T-cell (primary cell): ENCODE measurements at regions not wholly inside any gene's neighbourhood (a gene's known extent, or its start where the extent isn't known, plus 50 kb on each side); places are given as distances from the start of the nearest gene placed in this dataset.

Source experiments
- ATAC-seq, 4 experiments: fragments of 200-7000 bp in 3 of 4; fragments of 150-1000 bp in 1 of 4; cut with Tn5 transposase; replicated peaks in 1 of 4; 1 replicate in 3 of 4; 2 replicates in 1 of 4; pipeline ENCODE4 v1.10.0; 2021; ENCODE audit warnings: moderate library complexity in 3 of 4, mild to moderate bottlenecking in 2 of 4, moderate number of reproducible peaks in 1 of 4
- CTCF ChIA-PET, 2 donors: fragments of 300-600 bp; sonication (Branson Sonifier 250); formaldehyde crosslinking; loops; one replicate each; lab custom pipeline; 2022; ENCODE audit warnings: antibody characterized with exemption in 2 of 2; lab: Charles Lee
- POLR2A ChIA-PET, 2 donors: fragments of 300-600 bp; sonication (Branson Sonifier 250); formaldehyde crosslinking; loops; one replicate each; lab custom pipeline; 2022; ENCODE audit warnings: antibody characterized with exemption in 2 of 2; lab: Charles Lee
- DNase-seq, 35 experiments: peaks; one replicate each; pipeline versions ENCODE4 v3.0.0 to v3.0.0-alpha.2; 2013 to 2023
- H3K27ac ChIP-seq: one replicate; pipeline ENCODE4 v1.5.1; 2013; ENCODE audit warnings: low read length
- H3K27me3 ChIP-seq, 2 experiments: replicated peaks in 1 of 2; 1 replicate in 1 of 2; 2 replicates in 1 of 2; pipeline versions ENCODE4 v1.6.1 to v1.7.0; 2013; ENCODE audit warnings: low read length in 1 of 2, mixed read lengths in 1 of 2; ENCODE audit not compliant: control insufficient read depth in 2 of 2, insufficient read depth in 2 of 2; ENCODE audit errors: extremely low read depth in 1 of 2
- H3K36me3 ChIP-seq, 2 donors: 1 replicate in 1 of 2; 2 replicates in 1 of 2; pipeline versions ENCODE4 v1.6.1 to v1.7.0; 2013; ENCODE audit warnings: low read length in 1 of 2; ENCODE audit not compliant: control insufficient read depth in 2 of 2, insufficient read depth in 1 of 2; ENCODE audit errors: extremely low read depth in 1 of 2
- H3K4me1 ChIP-seq, 2 experiments: 1 replicate in 1 of 2; 2 replicates in 1 of 2; pipeline versions ENCODE4 v1.6.1 to v1.7.0; 2013; ENCODE audit warnings: low read length in 2 of 2, mixed read lengths in 1 of 2; ENCODE audit not compliant: insufficient read depth in 2 of 2, control insufficient read depth in 1 of 2; ENCODE audit errors: extremely low read depth in 1 of 2
- H3K4me3 ChIP-seq, 2 donors: 1 replicate in 1 of 2; 2 replicates in 1 of 2; pipeline versions ENCODE4 v1.5.1 to v1.7.0; 2013; ENCODE audit warnings: mild to moderate bottlenecking in 2 of 2, low read length in 1 of 2, moderate library complexity in 1 of 2; ENCODE audit not compliant: control insufficient read depth in 1 of 2; ENCODE audit errors: extremely low read depth in 1 of 2
- H3K9me3 ChIP-seq: 2 replicates; pipeline ENCODE4 v1.7.0; 2013
- H3K27ac Mint-ChIP-seq, 2 donors: one replicate each; pipeline ENCODE4 v1.8.0; 2020 to 2021; ENCODE audit warnings: mild to moderate bottlenecking in 2 of 2, mixed read lengths in 2 of 2
- H3K27me3 Mint-ChIP-seq, 2 donors: one replicate each; pipeline ENCODE4 v1.8.0; 2021 to 2022; ENCODE audit warnings: mixed read lengths in 2 of 2
- H3K36me3 Mint-ChIP-seq: one replicate; pipeline ENCODE4 v1.8.0; 2021; ENCODE audit warnings: mixed read lengths
- H3K4me1 Mint-ChIP-seq, 3 donors: one replicate each; pipeline ENCODE4 v1.8.0; 2020 to 2022; ENCODE audit warnings: mixed read lengths in 3 of 3, mild to moderate bottlenecking in 1 of 3
- H3K4me3 Mint-ChIP-seq, 3 donors: one replicate each; pipeline ENCODE4 v1.8.0; 2020 to 2022; ENCODE audit warnings: mild to moderate bottlenecking in 3 of 3, mixed read lengths in 3 of 3, moderate library complexity in 3 of 3
- H3K9me3 Mint-ChIP-seq, 3 donors: one replicate each; pipeline ENCODE4 v1.8.0; 2020 to 2022; ENCODE audit warnings: mixed read lengths in 3 of 3
- WGBS: methylation state at CpG from one replicate; pipeline ENCODE4 v1.1.5; 2013; ENCODE audit warnings: missing lambda C conversion rate; ENCODE audit not compliant: insufficient coverage; 5-methylcytosine and 5-hydroxymethylcytosine counted together

- DNase-seq = no peak
- H3K4me3 Mint-ChIP-seq = no peak overlapping the region
- ChIA-PET CTCF (no interaction called here), POLR2A (no interaction called here)
- H3K27ac Mint-ChIP-seq = no peak overlapping the region
- no peaks in the 10 kb centered on the region for H3K4me1 Mint-ChIP-seq
- 70% methylated on average over 3 of the region's 6 CpGs for WGBS
- Histone ChIP-seq H3K4me3 (no peak overlapping the region), H3K27me3 (peaks cover 0 to 20% of the 10 kb centered on the region in 2 experiments), H3K9me3 (no peaks in the 10 kb centered on the region), H3K36me3 (no peaks in the 10 kb centered on the region), H3K27ac (no peak overlapping the region), H3K4me1 (peaks cover 0 to 5% of the 10 kb centered on the region in 2 experiments)
- ATAC-seq = no peak
- no peaks in the 10 kb centered on the region for H3K27me3 Mint-ChIP-seq
- H3K9me3 Mint-ChIP-seq = no peaks in the 10 kb centered on the region
- no peaks in the 10 kb centered on the region for H3K36me3 Mint-ChIP-seq
Measured at GRCh38 chr16:85432606-85433005, 180.5 kb upstream of the GSE1 start.

GRCh38 chr16:85433477-85433876 lies 179.6 kb upstream of the GSE1 start:
- Histone ChIP-seq H3K4me1 (peaks cover 0 to under 1% of the 10 kb centered on the region in 2 experiments), H3K36me3 (no peaks in the 10 kb centered on the region), H3K27me3 (peaks cover 0 to 13% of the 10 kb centered on the region in 2 experiments), H3K4me3 (no peak overlapping the region), H3K9me3 (no peaks in the 10 kb centered on the region), H3K27ac (no peak overlapping the region)
- no peaks in the 10 kb centered on the region for H3K36me3 Mint-ChIP-seq
- ATAC-seq (no peak), DNase-seq (no peak)
- 63% methylated on average over 1 of the region's 1 CpG for WGBS
- H3K4me3 Mint-ChIP-seq = no peak overlapping the region
- no peaks in the 10 kb centered on the region for H3K27me3 Mint-ChIP-seq
- no peak overlapping the region for H3K27ac Mint-ChIP-seq
- H3K9me3 Mint-ChIP-seq = no peaks in the 10 kb centered on the region
- CTCF ChIA-PET = no interaction called here
- no peaks in the 10 kb centered on the region for H3K4me1 Mint-ChIP-seq
- POLR2A ChIA-PET = no interaction called here

- no peaks in the 10 kb centered on the region for H3K36me3 ChIP-seq
- WGBS = no CpG with 5 or more reads among the region's 8 CpGs
- H3K36me3 Mint-ChIP-seq = no peaks in the 10 kb centered on the region
- H3K4me3 Mint-ChIP-seq = no peak overlapping the region
- DNase-seq = no peak
- ATAC-seq = no peak
- CTCF ChIA-PET = no interaction called here
- H3K27me3 ChIP-seq = peaks cover 0 to 2% of the 10 kb centered on the region in 2 experiments
- H3K27ac Mint-ChIP-seq = no peak overlapping the region
- no peaks in the 10 kb centered on the region for H3K9me3 ChIP-seq
- POLR2A ChIA-PET = no interaction called here
- H3K4me3 ChIP-seq = no peak overlapping the region
- H3K4me1 ChIP-seq = no peaks in the 10 kb centered on the region
- H3K27me3 Mint-ChIP-seq = no peaks in the 10 kb centered on the region
- H3K4me1 Mint-ChIP-seq = no peaks in the 10 kb centered on the region
- no peaks in the 10 kb centered on the region for H3K9me3 Mint-ChIP-seq
- no peak overlapping the region for H3K27ac ChIP-seq
Measured at GRCh38 chr16:85435286-85435685, 177.8 kb upstream of the GSE1 start.

DNA sequence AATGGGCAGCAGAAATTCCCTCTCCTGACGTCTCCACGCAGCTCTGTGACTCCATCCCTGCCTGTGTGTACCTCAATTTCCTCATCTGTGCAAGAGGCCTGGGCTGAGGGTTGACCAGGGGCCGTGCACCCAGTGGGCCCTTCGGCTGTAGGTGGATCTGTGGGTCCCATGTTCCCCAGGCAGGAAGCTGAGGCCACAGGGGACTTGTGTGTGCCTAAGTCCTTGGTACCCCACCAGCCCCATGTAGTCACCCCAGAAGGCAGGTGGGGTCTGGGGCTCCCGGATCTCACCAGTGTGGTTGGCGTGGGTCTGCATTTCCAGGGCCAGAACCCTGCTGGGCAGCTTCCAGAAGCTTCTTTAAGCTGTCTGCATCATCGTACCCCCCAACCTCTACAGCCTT lies 177.4 kb upstream of the GSE1 start:
- no peaks in the 10 kb centered on the region for H3K36me3 Mint-ChIP-seq
- Histone ChIP-seq H3K27ac (no peak overlapping the region), H3K9me3 (no peaks in the 10 kb centered on the region), H3K4me1 (no peaks in the 10 kb centered on the region), H3K36me3 (no peaks in the 10 kb centered on the region), H3K27me3 (peaks cover 0 to 2% of the 10 kb centered on the region in 2 experiments), H3K4me3 (no peak overlapping the region)
- POLR2A ChIA-PET = no interaction called here
- no peaks in the 10 kb centered on the region for H3K4me1 Mint-ChIP-seq
- ATAC-seq (no peak), DNase-seq (no peak)
- CTCF ChIA-PET = no interaction called here
- H3K27ac Mint-ChIP-seq = no peak overlapping the region
- 85% methylated on average over 6 of the region's 7 CpGs for WGBS
- H3K4me3 Mint-ChIP-seq = no peak overlapping the region
- H3K27me3 Mint-ChIP-seq = no peaks in the 10 kb centered on the region
- no peaks in the 10 kb centered on the region for H3K9me3 Mint-ChIP-seq

- ChIA-PET POLR2A (no interaction called here), CTCF (no interaction called here)
- no peak overlapping the region for H3K27ac Mint-ChIP-seq
Measured at GRCh38 chr16:85436207-85436606, 176.9 kb upstream of the GSE1 start.

DNA sequence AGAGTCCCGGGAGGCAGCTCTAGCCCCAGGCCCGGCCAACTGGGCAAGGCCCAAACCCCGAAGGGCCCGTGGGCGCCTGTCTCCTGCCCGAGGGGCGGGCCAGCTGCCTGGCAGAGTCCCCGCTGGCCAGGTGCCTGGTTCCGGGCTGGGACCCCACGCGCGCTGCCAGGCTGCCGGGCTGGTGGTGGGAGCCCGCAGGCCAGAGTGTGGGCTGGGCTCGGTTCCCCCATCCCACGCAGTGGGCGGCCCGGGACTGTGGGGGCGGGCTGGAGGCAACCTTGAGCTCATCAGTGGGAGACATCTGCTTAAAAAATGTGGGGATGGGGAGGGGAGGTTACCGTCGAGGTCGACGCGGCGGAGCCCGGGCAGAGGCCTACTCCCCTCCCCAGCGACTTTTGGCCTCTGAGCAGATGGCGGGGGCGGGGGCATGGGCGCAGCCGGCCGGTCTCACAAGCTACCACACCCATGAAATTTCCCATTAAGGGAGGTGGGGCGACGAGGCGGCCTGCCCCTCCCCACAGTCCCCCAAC lies 176.4 kb upstream of the GSE1 start:
- H3K27ac ChIP-seq = no peak overlapping the region
- POLR2A ChIA-PET = no interaction called here
- H3K27me3 ChIP-seq = peaks cover 0 to 2% of the 10 kb centered on the region in 2 experiments
- Mint-ChIP-seq H3K4me1 (no peaks in the 10 kb centered on the region), H3K9me3 (no peaks in the 10 kb centered on the region), H3K4me3 (no peak overlapping the region), H3K27me3 (no peaks in the 10 kb centered on the region), H3K36me3 (no peaks in the 10 kb centered on the region), H3K27ac (no peak overlapping the region)
- CTCF ChIA-PET = no interaction called here
- no peaks in the 10 kb centered on the region for H3K36me3 ChIP-seq
- no peak overlapping the region for H3K4me3 ChIP-seq
- WGBS = 91% methylated on average over 14 of the region's 35 CpGs
- no peak for DNase-seq
- no peaks in the 10 kb centered on the region for H3K4me1 ChIP-seq
- H3K9me3 ChIP-seq = no peaks in the 10 kb centered on the region
- no peak for ATAC-seq

More at GRCh38 chr16:85436207-85436606, 176.9 kb upstream of the GSE1 start:
- Histone ChIP-seq H3K4me3 (no peak overlapping the region), H3K36me3 (no peaks in the 10 kb centered on the region), H3K27ac (no peak overlapping the region), H3K27me3 (peaks cover 0 to 2% of the 10 kb centered on the region in 2 experiments), H3K4me1 (no peaks in the 10 kb centered on the region), H3K9me3 (no peaks in the 10 kb centered on the region)
- H3K4me3 Mint-ChIP-seq = no peak overlapping the region
- H3K27me3 Mint-ChIP-seq = no peaks in the 10 kb centered on the region
- ATAC-seq (no peak), DNase-seq (no peak)
- no peaks in the 10 kb centered on the region for H3K9me3 Mint-ChIP-seq
- H3K36me3 Mint-ChIP-seq = no peaks in the 10 kb centered on the region
- H3K4me1 Mint-ChIP-seq = no peaks in the 10 kb centered on the region
- WGBS = 87% methylated on average over 6 of the region's 9 CpGs
